Cerebellar cortex (tissue), 1 donor: ENCODE measurements at regions not wholly inside any gene's neighbourhood (a gene's known extent, or its start where the extent isn't known, plus 50 kb on each side); places are given as distances from the start of the nearest gene placed in this dataset.
"Not testable (repeated sequence)": the region's sequence is repeated elsewhere in the genome, so short reads cannot be mapped to it uniquely, and the experiment has no call there.

Source experiments
- DNase-seq: peaks from one replicate; pipeline ENCODE4 v3.0.0-alpha.2; 2015; ENCODE audit warnings: low spot score

- DNase-seq = no peak
Measured at GRCh38 chr2:16103614-16104314, 163.4 kb downstream of the MYCN start.

GRCh38 chr2:16102976-16103380 lies 162.6 kb downstream of the MYCN start:
- DNase-seq = no peak

DNA sequence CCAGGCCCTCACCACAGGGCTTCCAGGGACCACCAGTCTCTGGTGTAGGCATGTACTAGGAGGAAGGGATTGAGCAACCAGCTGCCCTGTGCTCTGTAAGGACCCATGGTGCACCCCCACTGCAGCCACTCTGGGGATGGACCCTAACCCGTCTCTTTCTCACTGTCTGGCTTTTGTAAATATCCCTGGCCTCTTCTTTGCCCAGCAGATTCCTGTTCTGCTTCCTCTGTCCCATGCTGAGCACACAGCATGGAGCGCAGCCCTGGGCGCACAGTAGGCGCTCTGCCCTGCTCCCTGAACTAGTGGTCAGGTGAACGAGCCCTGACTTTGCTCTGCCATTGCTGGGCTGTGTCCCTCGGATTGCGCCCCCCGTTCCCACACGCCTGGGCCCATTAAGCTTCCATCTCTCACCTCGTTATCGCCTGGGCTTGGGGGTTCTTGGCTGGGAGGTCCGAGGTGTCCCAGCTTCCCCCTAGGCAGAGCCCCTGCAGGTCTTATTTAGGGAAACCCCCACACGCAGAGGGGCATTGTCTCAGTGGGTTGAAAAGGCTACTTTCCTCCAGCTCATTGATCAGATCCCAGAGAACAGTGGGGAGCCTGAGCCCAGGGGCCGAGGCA lies 162.1 kb downstream of the MYCN start:
- DNase-seq = no peak

DNA sequence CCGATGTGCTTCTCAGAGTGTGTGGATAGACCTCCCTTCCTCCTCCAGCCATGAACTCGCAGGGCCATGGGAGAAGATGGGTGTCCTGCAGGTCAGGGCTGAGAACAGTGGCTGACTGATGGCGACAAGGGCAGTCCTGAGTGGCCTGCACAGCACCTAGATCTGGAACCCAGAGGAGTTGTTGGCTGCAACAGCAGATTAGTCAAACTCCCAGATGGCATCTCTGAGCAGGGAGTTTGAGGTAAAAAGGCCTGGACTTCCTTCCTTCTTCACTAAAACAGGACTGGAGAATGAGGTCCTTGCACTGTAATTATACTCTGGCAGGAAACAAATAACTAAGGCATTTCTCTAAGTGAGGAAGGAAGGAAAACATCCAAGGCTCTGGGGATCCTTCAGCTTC lies 160.8 kb downstream of the MYCN start:
- peak; percentile 60 for DNase-seq

GRCh38 chr2:16100006-16100405 lies 159.7 kb downstream of the MYCN start:
- DNase-seq = no peak

GRCh38 chr2:16099326-16099725 lies 159.0 kb downstream of the MYCN start:
- no peak for DNase-seq

DNA sequence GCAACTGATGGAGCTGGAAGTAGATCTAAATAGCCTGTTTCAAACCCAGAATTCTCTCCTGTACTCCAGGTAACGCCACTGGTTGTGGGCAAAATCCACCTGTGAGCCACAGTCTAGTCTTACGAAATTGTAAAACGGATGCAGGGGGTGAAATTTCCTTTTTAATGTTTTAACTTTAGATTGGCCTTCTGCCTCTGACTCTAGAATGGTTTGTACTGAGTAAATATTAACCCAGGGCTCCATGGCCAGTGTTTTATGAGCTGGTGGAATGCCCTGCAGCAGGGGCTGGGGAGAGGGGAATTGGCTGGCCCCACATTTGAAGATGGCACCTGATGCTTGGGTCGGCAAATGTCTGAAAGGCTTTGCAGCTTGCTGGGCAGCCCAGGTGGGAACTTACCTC lies 156.6 kb downstream of the MYCN start:
- DNase-seq = no peak

GRCh38 chr2:16095483-16095882 lies 155.1 kb downstream of the MYCN start:
- DNase-seq = not testable (repeated sequence)

DNA sequence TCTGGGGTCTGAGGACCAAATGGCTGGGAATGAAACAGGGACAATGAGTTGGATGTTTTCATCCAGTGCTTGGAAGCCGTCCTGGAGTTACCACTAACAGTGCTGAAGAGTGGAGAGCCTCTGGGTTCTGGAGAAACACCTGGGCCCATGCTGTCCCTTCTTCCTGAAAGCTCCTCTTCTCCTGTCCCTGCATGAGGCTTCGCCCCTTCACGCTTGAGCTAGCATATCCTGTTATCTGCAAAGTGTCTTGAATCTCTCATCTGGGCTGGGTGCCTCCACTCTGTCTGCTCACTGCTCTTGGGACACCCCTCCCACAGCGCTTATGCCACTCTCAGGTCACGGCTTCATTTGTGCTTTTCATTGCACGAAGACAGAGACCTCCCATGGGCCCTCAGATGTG lies 154.5 kb downstream of the MYCN start:
- DNase-seq = no peak

DNA sequence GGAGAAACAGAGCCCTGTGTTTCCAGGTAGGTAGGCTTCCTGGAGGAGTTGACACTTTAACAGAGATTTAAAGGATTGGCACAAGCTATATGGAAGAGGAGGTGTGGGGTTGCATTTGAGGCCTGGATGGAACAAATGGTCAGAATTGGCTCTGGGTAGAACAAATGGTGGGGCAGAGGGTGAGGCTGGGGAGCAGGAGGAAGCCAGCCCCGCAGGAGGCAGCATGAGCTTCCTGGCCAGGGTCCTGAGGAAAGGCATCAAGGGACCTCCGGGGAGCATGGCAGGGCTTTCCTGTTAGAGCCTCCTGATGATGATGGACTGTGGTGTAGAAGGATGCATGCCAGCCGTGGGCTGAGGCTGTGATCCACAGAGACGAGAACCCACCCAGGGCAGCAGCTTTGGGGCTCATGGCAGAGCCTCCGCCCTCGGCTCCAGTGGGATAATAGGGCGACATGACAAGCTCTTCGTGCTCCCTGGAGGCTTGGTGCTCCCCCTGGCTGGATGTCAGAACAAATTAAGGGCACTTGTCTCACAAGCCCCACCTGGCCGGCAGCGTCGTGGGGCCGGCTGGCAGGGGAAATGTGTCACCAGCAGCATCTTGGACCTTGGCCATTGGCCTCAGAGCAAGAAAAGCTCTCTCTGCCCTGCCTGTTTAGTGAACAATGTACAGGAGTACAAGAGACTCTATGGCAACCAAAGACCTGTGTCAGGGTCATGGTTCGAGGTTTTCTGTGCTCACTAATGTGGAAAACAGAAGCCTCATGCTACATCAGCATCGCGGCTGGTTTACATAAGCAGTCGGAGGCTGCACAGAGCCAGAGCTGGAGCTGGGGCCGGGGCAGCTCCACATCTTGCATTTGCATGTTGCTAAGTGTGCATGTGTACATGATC lies 153.5 kb downstream of the MYCN start:
- peak; percentile 87 for DNase-seq

DNA sequence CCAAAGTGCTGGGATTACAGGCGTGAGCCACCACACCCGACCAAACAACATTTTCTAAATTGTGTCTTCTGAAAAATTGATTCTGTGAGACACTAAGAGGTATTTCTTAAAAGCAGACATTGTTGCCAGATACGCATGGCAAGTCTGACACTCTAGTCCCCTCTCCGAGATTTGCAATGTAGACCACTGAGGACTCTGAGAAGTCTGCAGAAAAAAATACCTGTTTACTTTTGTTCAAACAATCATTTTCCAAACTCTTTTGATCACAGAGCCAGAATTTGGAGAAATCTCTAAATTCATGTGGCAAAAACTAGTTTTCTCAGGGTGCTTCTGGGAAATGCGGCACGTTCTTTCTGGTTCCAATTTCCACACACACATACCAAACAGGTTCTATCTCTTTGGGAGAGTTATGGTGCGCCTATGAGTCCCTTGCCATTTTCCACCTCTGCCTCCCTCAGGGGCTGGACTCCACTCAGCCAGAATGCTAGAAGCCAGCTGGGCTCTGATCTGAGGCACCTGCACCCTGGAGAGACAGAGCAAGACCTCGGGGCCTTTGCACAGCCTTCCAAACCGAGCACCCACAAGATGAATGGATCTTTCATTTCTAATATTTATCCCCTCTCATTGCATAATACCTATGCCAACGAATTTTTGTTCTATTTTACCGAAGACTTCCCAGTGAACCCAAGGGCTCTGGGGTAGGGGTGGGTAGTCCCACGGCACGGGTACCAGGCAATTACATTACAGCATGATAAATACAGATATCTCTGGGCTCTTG lies 152.7 kb downstream of the MYCN start:
- no peak for DNase-seq

DNA sequence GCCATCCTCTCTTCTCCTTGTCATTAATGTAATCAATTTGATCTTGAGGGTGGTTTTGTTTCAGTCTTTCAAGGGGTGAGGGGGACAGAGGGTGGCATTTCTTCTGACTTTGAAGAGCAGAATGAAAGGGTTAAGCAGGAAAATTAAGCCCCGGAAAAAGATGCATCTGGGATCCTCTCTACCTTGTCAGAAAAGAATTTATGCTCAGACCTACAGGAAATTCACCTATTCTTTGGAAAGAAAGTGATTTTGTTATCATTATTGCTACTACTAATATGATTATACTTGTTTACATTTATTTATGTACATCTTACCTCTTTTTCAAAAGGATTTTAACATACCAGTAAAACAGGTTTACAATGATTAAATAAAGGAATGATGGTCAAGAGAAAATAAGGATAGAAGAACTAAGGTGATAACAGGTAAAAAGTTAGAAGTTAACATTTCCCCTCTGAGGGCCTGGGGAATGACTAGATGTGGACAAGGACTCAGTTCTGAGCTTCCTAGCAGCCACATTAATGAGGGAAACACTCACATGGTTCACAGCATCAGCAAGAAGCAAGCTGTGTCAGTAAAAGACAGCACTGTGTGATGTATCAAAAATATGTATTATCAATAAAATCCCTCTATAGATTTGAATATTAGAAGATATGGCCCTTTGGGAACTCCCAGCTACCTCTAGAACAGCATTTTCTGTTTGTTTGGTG lies 151.4 kb downstream of the MYCN start:
- no peak for DNase-seq

DNA sequence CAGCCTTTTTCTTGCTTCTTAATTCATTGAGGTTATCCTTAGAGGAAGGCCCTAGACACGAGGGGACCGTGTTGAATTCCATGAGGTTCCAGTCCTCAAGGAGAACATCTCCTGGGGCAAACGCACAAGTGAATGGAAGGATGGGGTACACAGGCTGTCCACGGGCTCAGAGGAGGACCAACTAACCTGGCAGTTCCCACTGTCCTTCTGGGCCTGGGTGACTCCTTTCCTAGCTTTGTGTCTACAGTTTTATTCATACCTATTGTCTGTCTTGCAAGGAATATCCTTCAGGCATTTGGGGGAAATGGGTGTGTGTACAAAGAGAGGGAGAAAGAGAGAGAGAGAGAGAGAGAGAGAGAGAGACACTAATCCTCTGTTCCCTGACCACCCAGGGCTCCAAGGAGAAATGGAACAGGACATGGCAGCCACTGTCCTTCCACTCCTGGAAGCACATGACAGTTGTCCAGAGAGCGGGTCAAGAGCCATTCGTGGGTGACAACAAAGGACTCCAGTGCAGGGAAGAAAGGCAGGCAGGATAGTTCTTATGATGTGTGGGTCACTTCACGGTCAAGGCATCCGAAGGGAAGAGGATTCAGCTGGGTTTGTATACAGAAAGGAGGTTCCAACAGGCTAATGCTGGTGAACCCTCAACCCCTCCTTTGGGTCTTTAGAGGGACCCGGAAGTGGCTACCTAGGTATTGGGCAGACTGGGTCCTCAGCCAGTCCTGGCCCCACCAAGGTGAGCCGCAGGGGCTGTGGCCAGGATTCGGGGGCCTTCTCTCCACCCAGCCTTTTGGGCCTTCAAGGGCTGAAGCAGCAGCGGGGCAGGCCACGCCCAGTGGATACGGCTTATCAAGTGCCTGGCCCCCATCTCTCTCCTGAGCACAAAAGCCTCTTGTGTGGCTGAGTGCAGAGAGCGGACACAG lies 150.6 kb downstream of the MYCN start:
- no peak for DNase-seq

DNA sequence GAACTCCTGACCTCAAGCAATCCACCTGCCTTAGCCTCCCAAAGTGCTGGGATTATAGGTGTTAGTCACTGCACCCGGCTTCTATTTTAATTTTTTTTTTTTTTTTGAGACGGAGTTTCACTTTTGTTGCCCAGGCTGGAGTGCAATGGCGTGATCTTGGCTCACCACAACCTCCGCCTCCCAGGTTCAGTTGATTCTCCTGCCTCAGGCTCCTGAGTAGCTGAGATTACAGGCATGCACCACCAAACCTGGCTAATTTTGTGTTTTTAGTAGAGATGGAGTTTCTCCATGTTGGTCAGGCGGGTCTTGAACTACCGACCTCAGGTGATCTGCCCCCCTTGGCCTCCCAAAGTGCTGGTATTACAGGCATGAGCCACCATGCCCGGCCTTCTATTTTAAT lies 149.1 kb downstream of the MYCN start:
- not testable (repeated sequence) for DNase-seq

DNA sequence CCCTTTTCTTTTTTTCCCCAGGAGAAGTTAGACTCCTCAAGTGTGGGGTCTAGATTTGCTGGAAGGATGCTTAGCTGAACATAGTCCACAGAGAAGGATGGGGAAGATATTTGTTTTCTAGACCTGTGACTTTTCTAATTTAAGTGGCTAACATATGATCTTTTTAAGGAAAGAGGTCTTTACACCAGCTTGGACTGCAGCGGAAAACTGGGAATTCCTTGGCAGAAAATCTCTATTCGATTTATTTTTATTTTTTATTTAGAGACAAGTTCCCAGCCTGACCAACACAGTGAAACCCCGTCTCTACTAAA lies 148.4 kb downstream of the MYCN start:
- no peak for DNase-seq

- no peak for DNase-seq
Measured at GRCh38 chr2:16088035-16088801, 147.9 kb downstream of the MYCN start.

DNA sequence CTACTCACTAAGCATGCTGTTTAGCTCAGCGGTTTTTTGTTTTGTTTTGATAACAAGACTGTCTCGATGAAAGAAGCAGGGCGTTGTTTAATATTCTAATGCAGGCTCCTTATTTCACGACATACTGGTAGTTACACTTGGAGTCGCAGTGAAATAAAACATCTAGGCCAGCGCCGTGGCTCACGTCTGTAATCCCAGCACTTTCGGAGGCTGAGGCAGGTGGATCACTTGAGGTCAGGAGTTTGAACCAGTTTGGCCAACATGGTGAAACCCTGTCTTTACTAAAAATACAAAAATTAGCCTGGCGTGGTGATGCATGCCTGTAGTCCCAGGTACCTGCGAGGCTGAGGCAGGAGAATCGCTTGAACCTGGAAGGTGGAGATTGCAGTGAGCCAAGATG lies 145.8 kb downstream of the MYCN start:
- DNase-seq = not testable (repeated sequence)

DNA sequence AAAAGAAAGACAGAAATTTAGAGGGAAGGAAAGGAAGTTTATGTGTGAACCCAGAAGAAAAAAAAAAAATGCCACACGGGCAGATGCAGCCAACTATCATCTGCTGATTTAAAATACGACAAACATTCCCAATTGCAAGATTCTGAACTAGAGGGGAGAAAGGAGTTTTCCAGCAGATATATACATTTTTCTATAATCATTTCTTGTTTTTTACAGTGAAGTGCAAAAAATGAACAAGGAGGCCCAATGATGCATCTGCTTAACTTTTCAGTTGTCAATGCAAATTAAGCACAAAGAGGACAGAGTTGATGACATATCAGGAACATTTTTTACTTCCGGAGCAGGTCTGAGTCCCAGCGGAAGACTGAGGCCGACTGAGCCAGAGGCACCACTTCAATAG lies 144.7 kb downstream of the MYCN start:
- no peak for DNase-seq

DNA sequence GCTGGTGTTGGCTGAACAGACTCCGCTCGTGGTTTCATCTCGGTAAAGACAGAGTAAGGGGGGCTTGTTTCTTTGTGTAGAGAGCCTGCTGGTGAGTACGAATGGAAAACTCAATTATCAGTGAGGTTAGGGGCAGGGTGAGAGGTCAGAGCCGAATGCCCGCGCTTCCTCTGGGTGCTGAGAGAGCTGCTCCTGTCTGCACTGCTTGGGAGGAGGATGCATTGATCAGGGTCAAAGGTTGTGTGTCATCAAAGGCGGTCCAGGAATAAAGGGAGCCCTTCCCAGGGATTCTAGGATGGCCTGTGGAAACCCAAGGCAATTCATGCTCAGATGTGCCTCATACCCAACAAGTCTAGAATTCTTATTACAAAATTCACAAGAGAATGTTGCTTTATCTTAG lies 143.9 kb downstream of the MYCN start:
- no peak for DNase-seq

GRCh38 chr2:16082276-16082675 lies 141.9 kb downstream of the MYCN start:
- no peak for DNase-seq
